PC-3 (cell line): ENCODE measurements at regions not wholly inside any gene's neighbourhood (a gene's known extent, or its start where the extent isn't known, plus 50 kb on each side); places are given as distances from the start of the nearest gene placed in this dataset.

ENCODE experiments used
- ATAC-seq: fragments of 200-7000 bp; cut with Tn5 transposase; 2 replicates; pipeline ENCODE4 v1.9.1; 2020; ENCODE audit warnings: mild to moderate bottlenecking, moderate library complexity
- BruUV-seq: library from RNA; stranded (reverse); fragments of 400-500 nt; replicated peaks from 2 replicates; lab custom pipeline; 2021; lab: Mats Ljungman, UMichigan
- CTCF ChIA-PET: fragments of 300-600 bp; sonication (Branson Sonifier 250); formaldehyde crosslinking; loops from one replicate; lab custom pipeline; 2022; ENCODE audit warnings: antibody characterized with exemption; lab: Charles Lee
- POLR2A ChIA-PET: fragments of 300-600 bp; sonication (Branson Sonifier 250); formaldehyde crosslinking; loops from one replicate; lab custom pipeline; 2022; ENCODE audit warnings: antibody characterized with exemption; ENCODE audit not compliant: unreplicated experiment; lab: Charles Lee
- DNase-seq: peaks from one replicate; pipeline ENCODE4 v3.0.0-alpha.2; 2015
- H2AFZ ChIP-seq: fragments of 300-600 bp; sonication (generic); 2 replicates; pipeline ENCODE4 v1.6.0; 2016; ENCODE audit warnings: antibody characterized with exemption, low read length
- H3F3A ChIP-seq: fragments of 300-600 bp; sonication (generic); one replicate; pipeline ENCODE4 v1.6.0; 2017; ENCODE audit warnings: antibody characterized with exemption, low read length, control low read depth, mild to moderate bottlenecking; ENCODE audit not compliant: unreplicated experiment
- H3K27ac ChIP-seq: fragments of 300-600 bp; sonication (generic); 2 replicates; pipeline ENCODE4 v1.5.1; 2016; ENCODE audit warnings: mild to moderate bottlenecking, low read length
- H3K27me3 ChIP-seq: fragments of 300-600 bp; sonication (generic); 2 replicates; pipeline ENCODE4 v1.6.1; 2016; ENCODE audit warnings: low read length, mixed read lengths
- H3K36me3 ChIP-seq: fragments of 300-600 bp; sonication (generic); 2 replicates; pipeline ENCODE4 v1.6.1; 2016; ENCODE audit warnings: low read depth, mixed run types, low read length, mixed read lengths
- H3K4me1 ChIP-seq: fragments of 300-600 bp; sonication (generic); 2 replicates; pipeline ENCODE4 v1.5.1; 2016; ENCODE audit warnings: low read length; ENCODE audit not compliant: insufficient read depth
- H3K4me2 ChIP-seq: fragments of 300-600 bp; sonication (generic); 2 replicates; pipeline ENCODE4 v1.6.0; 2016; ENCODE audit warnings: low read length
- H3K4me3 ChIP-seq: fragments of 300-600 bp; sonication (generic); 2 replicates; pipeline ENCODE4 v1.5.1; 2016; ENCODE audit warnings: mild to moderate bottlenecking, low read length, mixed read lengths
- H3K79me2 ChIP-seq: fragments of 300-600 bp; sonication (generic); 2 replicates; pipeline ENCODE4 v1.6.1; 2017; ENCODE audit warnings: low read length, mixed read lengths
- H3K9ac ChIP-seq: fragments of 300-600 bp; sonication (generic); 2 replicates; pipeline ENCODE4 v1.6.0; 2016; ENCODE audit warnings: mild to moderate bottlenecking, low read length
- H3K9me2 ChIP-seq: fragments of 300-600 bp; sonication (generic); replicated peaks from 2 replicates; pipeline ENCODE4 v1.6.1; 2016; ENCODE audit warnings: mixed run types, low read length, mixed read lengths
- H3K9me3 ChIP-seq: fragments of 300-600 bp; sonication (generic); 2 replicates; pipeline ENCODE4 v1.6.1; 2016; ENCODE audit warnings: low read length, mixed read lengths
- H4K20me1 ChIP-seq: fragments of 300-600 bp; sonication (generic); 2 replicates; pipeline ENCODE4 v1.6.1; 2016; ENCODE audit warnings: low read length, mixed read lengths
- EZH2 ChIP-seq: fragments of 300-600 bp; sonication (generic); IDR thresholded peaks from one replicate; pipeline ENCODE4 v1.6.1; 2017; ENCODE audit warnings: antibody characterized with exemption, mild to moderate bottlenecking, low read length; ENCODE audit not compliant: unreplicated experiment
- EZH2phosphoT487 ChIP-seq: fragments of 300-600 bp; sonication (generic); IDR thresholded peaks from 2 replicates; pipeline ENCODE4 v1.6.1; 2018; ENCODE audit warnings: mild to moderate bottlenecking, antibody characterized with exemption, low read length, borderline replicate concordance
- intact Hi-C: fragments of 100-400 bp; cut with micrococcal nuclease; formaldehyde crosslinking; loops from 2 replicates; pipeline ENCODE4 v1.9.0; 2023
- TF ChIP-seq, protein P1 (sequence below): fragments of 300-600 bp; sonication (generic); conservative IDR thresholded peaks from 2 replicates; pipeline ENCODE4 v1.5.1; 2017; ENCODE audit warnings: antibody characterized with exemption, low read depth, mild to moderate bottlenecking, low read length

DNA sequence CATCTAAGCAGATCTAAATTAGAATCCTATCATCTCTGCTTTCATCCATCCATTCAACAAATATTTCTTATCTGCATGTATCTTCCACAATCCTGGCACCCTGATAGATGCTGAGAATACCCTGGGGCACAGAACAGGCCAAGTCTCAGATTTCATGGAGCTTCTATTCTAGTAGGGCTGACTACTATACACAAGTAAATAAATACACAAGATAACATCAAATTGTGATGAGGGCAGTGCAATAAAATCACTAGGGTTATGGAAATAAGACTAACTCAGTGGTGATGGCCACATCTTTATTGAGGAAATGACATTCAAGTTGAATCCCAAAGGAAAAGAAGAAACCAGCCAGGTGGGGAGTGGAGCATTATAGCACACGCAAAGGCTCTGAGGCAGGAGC is 138.4 kb upstream of the GLRA1 start:
- no peaks in the 10 kb centered on the region for H3K36me3 ChIP-seq
- no peaks in the 10 kb centered on the region for H3K9me2 ChIP-seq
- peak; percentile 13 for DNase-seq
- H3K27ac ChIP-seq, result no peak overlapping the region
- H2AFZ ChIP-seq, result no peak overlapping the region
- H3K9me3 ChIP-seq, result no peaks in the 10 kb centered on the region
- ATAC-seq, result no peak
- intact Hi-C loops, result no loop called here
- no peak overlapping the region for H3K9ac ChIP-seq
- BruUV-seq, result no TSS peak
- no peak overlapping the region for H3K4me2 ChIP-seq
- no peaks in the 10 kb centered on the region for H3K79me2 ChIP-seq
- TF ChIP-seq EZH2 (no peak), EZH2phosphoT487 (no peak)
- TF ChIP-seq, protein P1, sequence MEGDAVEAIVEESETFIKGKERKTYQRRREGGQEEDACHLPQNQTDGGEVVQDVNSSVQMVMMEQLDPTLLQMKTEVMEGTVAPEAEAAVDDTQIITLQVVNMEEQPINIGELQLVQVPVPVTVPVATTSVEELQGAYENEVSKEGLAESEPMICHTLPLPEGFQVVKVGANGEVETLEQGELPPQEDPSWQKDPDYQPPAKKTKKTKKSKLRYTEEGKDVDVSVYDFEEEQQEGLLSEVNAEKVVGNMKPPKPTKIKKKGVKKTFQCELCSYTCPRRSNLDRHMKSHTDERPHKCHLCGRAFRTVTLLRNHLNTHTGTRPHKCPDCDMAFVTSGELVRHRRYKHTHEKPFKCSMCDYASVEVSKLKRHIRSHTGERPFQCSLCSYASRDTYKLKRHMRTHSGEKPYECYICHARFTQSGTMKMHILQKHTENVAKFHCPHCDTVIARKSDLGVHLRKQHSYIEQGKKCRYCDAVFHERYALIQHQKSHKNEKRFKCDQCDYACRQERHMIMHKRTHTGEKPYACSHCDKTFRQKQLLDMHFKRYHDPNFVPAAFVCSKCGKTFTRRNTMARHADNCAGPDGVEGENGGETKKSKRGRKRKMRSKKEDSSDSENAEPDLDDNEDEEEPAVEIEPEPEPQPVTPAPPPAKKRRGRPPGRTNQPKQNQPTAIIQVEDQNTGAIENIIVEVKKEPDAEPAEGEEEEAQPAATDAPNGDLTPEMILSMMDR, result no peak
- H3K4me3 ChIP-seq, result no peak overlapping the region
- H3K27me3 ChIP-seq, result peaks cover 38% of the 10 kb centered on the region
- no peaks in the 10 kb centered on the region for H3K4me1 ChIP-seq
- no peaks in the 10 kb centered on the region for H4K20me1 ChIP-seq
- CTCF ChIA-PET, result no interaction called here
- no peaks in the 10 kb centered on the region for H3F3A ChIP-seq
- POLR2A ChIA-PET, result interaction anchor here (0.6 kb wide), 1 partner anchor 30 kb away, joined by 4 read pairs; no protein-coding TSS in a partner anchor

DNA sequence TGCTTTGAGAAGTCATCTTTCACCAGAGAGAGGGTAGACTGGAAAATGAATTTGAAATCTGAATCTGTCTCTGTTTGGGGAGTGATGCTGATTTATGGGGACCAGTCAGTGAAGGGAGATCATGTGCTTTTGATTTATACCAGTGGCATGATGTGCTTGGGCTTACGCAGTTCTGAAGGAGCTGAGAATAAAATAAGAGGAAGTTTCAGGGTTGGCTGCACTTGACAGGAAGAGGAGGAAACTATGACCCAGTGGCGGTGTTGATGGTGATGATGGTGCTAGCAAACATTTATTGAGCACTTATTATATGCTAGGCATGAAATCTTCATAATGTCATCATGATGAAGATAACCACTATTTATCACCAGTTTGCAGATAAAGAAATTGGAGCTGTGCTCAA is 136.4 kb upstream of the GLRA1 start:
- H3K9me2 ChIP-seq, result no peaks in the 10 kb centered on the region
- no TSS peak for BruUV-seq

GRCh38 chr5:152058267-152058666 is 133.6 kb upstream of the GLRA1 start:
- H3K36me3 ChIP-seq, result no peaks in the 10 kb centered on the region
- no peaks in the 10 kb centered on the region for H3F3A ChIP-seq
- no peaks in the 10 kb centered on the region for H3K9me3 ChIP-seq
- H3K27ac ChIP-seq, result no peak overlapping the region
- no peak overlapping the region for H3K4me2 ChIP-seq
- H3K4me1 ChIP-seq, result no peaks in the 10 kb centered on the region
- no peaks in the 10 kb centered on the region for H4K20me1 ChIP-seq
- no peaks in the 10 kb centered on the region for H3K79me2 ChIP-seq
- DNase-seq (no peak), ATAC-seq (no peak)
- CTCF ChIA-PET, result no interaction called here
- intact Hi-C loops, result no loop called here
- no peak overlapping the region for H3K4me3 ChIP-seq
- peaks cover 41% of the 10 kb centered on the region for H3K27me3 ChIP-seq
- H3K9ac ChIP-seq, result no peak overlapping the region
- no peaks in the 10 kb centered on the region for H3K9me2 ChIP-seq
- H2AFZ ChIP-seq, result no peak overlapping the region
- BruUV-seq, result no TSS peak
- TF ChIP-seq EZH2, result no peak
- TF ChIP-seq EZH2phosphoT487, result no peak
- POLR2A ChIA-PET, result no interaction called here

More for the DNA sequence above, 136.4 kb upstream of the GLRA1 start:
- ChIA-PET CTCF (no interaction called here), POLR2A (no interaction called here)
- no peaks in the 10 kb centered on the region for H4K20me1 ChIP-seq
- DNase-seq (no peak), ATAC-seq (no peak)
- TF ChIP-seq, protein P1, result no peak
- no peak for TF ChIP-seq EZH2
- TF ChIP-seq EZH2phosphoT487, result no peak
- H3K27me3 ChIP-seq, result peaks cover 43% of the 10 kb centered on the region
- H3K4me1 ChIP-seq, result no peaks in the 10 kb centered on the region
- H3K9me3 ChIP-seq, result no peaks in the 10 kb centered on the region
- no peaks in the 10 kb centered on the region for H3K79me2 ChIP-seq
- no peak overlapping the region for H3K9ac ChIP-seq
- H3K4me2 ChIP-seq, result no peak overlapping the region
- H3K27ac ChIP-seq, result no peak overlapping the region
- no peak overlapping the region for H2AFZ ChIP-seq
- H3K4me3 ChIP-seq, result no peak overlapping the region
- no peaks in the 10 kb centered on the region for H3F3A ChIP-seq
- H3K36me3 ChIP-seq, result no peaks in the 10 kb centered on the region
- intact Hi-C loops, result no loop called here
